Neuronal stem cell (in vitro differentiated cells): ENCODE measurements at regions not wholly inside any gene's neighbourhood (a gene's known extent, or its start where the extent isn't known, plus 50 kb on each side); places are given as distances from the start of the nearest gene placed in this dataset.

Experiments used
- DNase-seq: peaks from one replicate; pipeline ENCODE4 v3.0.0-alpha.2; 2013; ENCODE audit warnings: low spot score
- H2AFZ ChIP-seq: one replicate; pipeline ENCODE4 v1.6.1; 2013; ENCODE audit warnings: mild to moderate bottlenecking, low read length, inconsistent platforms
- H2AK5ac ChIP-seq: 2 replicates; pipeline ENCODE4 v1.6.1; 2013; ENCODE audit warnings: low read depth, mild to moderate bottlenecking, inconsistent platforms, low read length, moderate library complexity, mixed read lengths
- H2BK120ac ChIP-seq: 2 replicates; pipeline ENCODE4 v1.6.1; 2013; ENCODE audit warnings: low read depth, mild to moderate bottlenecking, inconsistent platforms, low read length, moderate library complexity, mixed read lengths
- H2BK12ac ChIP-seq: one replicate; pipeline ENCODE4 v1.6.1; 2013; ENCODE audit warnings: low read length, inconsistent platforms
- H2BK15ac ChIP-seq: 2 replicates; pipeline ENCODE4 v1.6.1; 2013; ENCODE audit warnings: mild to moderate bottlenecking, low read length, inconsistent platforms, mixed read lengths
- H2BK5ac ChIP-seq: one replicate; pipeline ENCODE4 v1.6.1; 2013; ENCODE audit warnings: inconsistent platforms, mild to moderate bottlenecking, low read length, moderate library complexity
- H3K14ac ChIP-seq: one replicate; pipeline ENCODE4 v1.6.1; 2013; ENCODE audit warnings: low read length, inconsistent platforms
- H3K18ac ChIP-seq: 2 replicates; pipeline ENCODE4 v1.6.1; 2013; ENCODE audit warnings: low read length, inconsistent platforms
- H3K23ac ChIP-seq: 2 replicates; pipeline ENCODE4 v1.6.1; 2013; ENCODE audit warnings: low read depth, mild to moderate bottlenecking, mixed read lengths, low read length, inconsistent platforms; ENCODE audit not compliant: poor library complexity
- H3K27ac ChIP-seq: replicated peaks from 3 replicates; pipeline ENCODE4 v1.5.1; 2013; ENCODE audit warnings: low read length, inconsistent platforms
- H3K27me3 ChIP-seq, 3 experiments: 2 replicates each; pipeline ENCODE4 v1.6.1; 2013; ENCODE audit warnings: low read length in 3 of 3, mild to moderate bottlenecking in 2 of 3, inconsistent platforms in 1 of 3, low read depth in 1 of 3, mixed read lengths in 1 of 3, moderate library complexity in 1 of 3; ENCODE audit not compliant: control insufficient read depth in 3 of 3, insufficient read depth in 3 of 3
- H3K36me3 ChIP-seq, 2 donors: replicated peaks in 1 of 2; 2 replicates each; pipeline ENCODE4 v1.6.1; 2013; ENCODE audit warnings: low read length in 2 of 2; ENCODE audit not compliant: control insufficient read depth in 2 of 2, insufficient read depth in 2 of 2
- H3K4ac ChIP-seq: 2 replicates; pipeline ENCODE4 v1.6.1; 2013; ENCODE audit warnings: inconsistent platforms, mild to moderate bottlenecking, low read length, moderate library complexity
- H3K4me1 ChIP-seq, 2 donors: 1 replicate in 1 of 2; 2 replicates in 1 of 2; pipeline ENCODE4 v1.6.1; 2013; ENCODE audit warnings: low read length in 2 of 2, low read depth in 1 of 2; ENCODE audit not compliant: control insufficient read depth in 2 of 2, insufficient read depth in 1 of 2
- H3K4me2 ChIP-seq: one replicate; pipeline ENCODE4 v1.6.1; 2013; ENCODE audit warnings: mild to moderate bottlenecking, low read length, inconsistent platforms; ENCODE audit not compliant: insufficient read depth, poor library complexity, severe bottlenecking
- H3K4me3 ChIP-seq, 2 donors: 2 replicates each; pipeline ENCODE4 v1.5.1; 2013; ENCODE audit warnings: low read length in 2 of 2, mild to moderate bottlenecking in 2 of 2, inconsistent platforms in 1 of 2, moderate library complexity in 1 of 2
- H3K79me1 ChIP-seq: one replicate; pipeline ENCODE4 v1.6.1; 2013; ENCODE audit warnings: low read depth, mild to moderate bottlenecking, inconsistent platforms, low read length, moderate library complexity
- H3K9ac ChIP-seq: one replicate; pipeline ENCODE4 v1.6.1; 2013; ENCODE audit warnings: mild to moderate bottlenecking, low read depth, low read length, inconsistent platforms; ENCODE audit not compliant: poor library complexity
- H3K9me3 ChIP-seq, 2 donors: replicated peaks in 1 of 2; 2 replicates each; pipeline versions ENCODE3 to v1.6.1; 2013; ENCODE audit warnings: low read length in 2 of 2, mild to moderate bottlenecking in 2 of 2, inconsistent platforms in 1 of 2, low read depth in 1 of 2, mixed read lengths in 1 of 2, moderate library complexity in 1 of 2; ENCODE audit not compliant: control insufficient read depth in 2 of 2, insufficient read depth in 1 of 2
- H4K8ac ChIP-seq: one replicate; pipeline ENCODE4 v1.6.1; 2013; ENCODE audit warnings: low read depth, mild to moderate bottlenecking, inconsistent platforms, low read length, moderate library complexity
- H4K91ac ChIP-seq: one replicate; pipeline ENCODE4 v1.6.1; 2013; ENCODE audit warnings: low read length, low read depth, mild to moderate bottlenecking, inconsistent platforms; ENCODE audit not compliant: poor library complexity
- WGBS, 2 donors: extraction: QIAGEN DNeasy Blood & Tissue Kit; methylation state at CpG; one replicate each; pipeline ENCODE4 v1.1.7; 2013; ENCODE audit warnings: missing lambda C conversion rate in 2 of 2, mixed read lengths in 1 of 2; ENCODE audit not compliant: insufficient read length in 2 of 2, insufficient replicate concordance in 1 of 2; ENCODE audit errors: extremely low coverage in 2 of 2; 5-methylcytosine and 5-hydroxymethylcytosine counted together

GRCh38 chr4:162458051-162458450 lies 294.3 kb upstream of the FSTL5 start:
- DNase-seq = no peak
- Histone ChIP-seq H3K36me3 (no peaks in the 10 kb centered on the region), H4K91ac (no peak overlapping the region), H3K18ac (no peak overlapping the region), H2BK12ac (no peak overlapping the region), H3K4me1 (peaks cover 0 to 3% of the 10 kb centered on the region in 2 donors), H2AK5ac (no peak overlapping the region), H4K8ac (no peak overlapping the region), H3K9ac (no peak overlapping the region), H3K4me3 (no peak overlapping the region), H3K4ac (no peak overlapping the region), H3K4me2 (no peak overlapping the region), H2BK15ac (no peak overlapping the region), H3K27me3 (no peaks in the 10 kb centered on the region), H3K27ac (no peak overlapping the region), H3K9me3 (no peaks in the 10 kb centered on the region), H2BK5ac (no peak overlapping the region), H3K79me1 (no peaks in the 10 kb centered on the region), H3K14ac (no peak overlapping the region), H2BK120ac (no peak overlapping the region), H3K23ac (no peak overlapping the region), H2AFZ (no peak overlapping the region)
- no CpG with 5 or more reads among the region's 6 CpGs for WGBS, 2 donors

- Histone ChIP-seq H3K23ac (no peak overlapping the region), H3K79me1 (no peaks in the 10 kb centered on the region), H3K14ac (no peak overlapping the region), H3K4me3 (no peak overlapping the region), H3K9ac (no peak overlapping the region), H2BK12ac (no peak overlapping the region), H4K8ac (no peak overlapping the region), H3K4ac (no peak overlapping the region), H4K91ac (no peak overlapping the region), H3K18ac (no peak overlapping the region), H3K27me3 (no peaks in the 10 kb centered on the region), H2BK5ac (no peak overlapping the region), H3K27ac (no peak overlapping the region), H3K9me3 (no peaks in the 10 kb centered on the region), H3K36me3 (no peaks in the 10 kb centered on the region), H2AK5ac (no peak overlapping the region), H2BK120ac (no peak overlapping the region), H2AFZ (no peak overlapping the region), H3K4me2 (no peak overlapping the region), H2BK15ac (no peak overlapping the region), H3K4me1 (peaks cover 0 to 3% of the 10 kb centered on the region in 2 donors)
- no CpG with 5 or more reads among the region's 5 CpGs for WGBS, 2 donors
- DNase-seq = no peak
These were observed 293.5 kb upstream of the FSTL5 start for GRCh38 chr4:162457071-162457865.

GRCh38 chr4:162456106-162456505 lies 292.3 kb upstream of the FSTL5 start:
- no peak overlapping the region for H3K27ac ChIP-seq

GRCh38 chr4:162450531-162451035 lies 286.8 kb upstream of the FSTL5 start:
- H3K23ac ChIP-seq = no peak overlapping the region

More at GRCh38 chr4:162456106-162456505, 292.3 kb upstream of the FSTL5 start:
- WGBS, 2 donors = no CpG with 5 or more reads among the region's 3 CpGs
- H2BK5ac ChIP-seq = no peak overlapping the region
- no peak overlapping the region for H2BK120ac ChIP-seq
- no peak overlapping the region for H3K9ac ChIP-seq
- no peaks in the 10 kb centered on the region for H3K36me3 ChIP-seq
- H2BK12ac ChIP-seq = no peak overlapping the region
- H2AFZ ChIP-seq = no peak overlapping the region
- H3K4ac ChIP-seq = no peak overlapping the region
- H2BK15ac ChIP-seq = no peak overlapping the region
- no peak overlapping the region for H3K23ac ChIP-seq
- H3K27me3 ChIP-seq = no peaks in the 10 kb centered on the region
- H2AK5ac ChIP-seq = no peak overlapping the region
- no peak for DNase-seq
- H3K4me3 ChIP-seq = no peak overlapping the region
- H3K79me1 ChIP-seq = no peaks in the 10 kb centered on the region
- no peaks in the 10 kb centered on the region for H3K4me1 ChIP-seq
- no peak overlapping the region for H3K4me2 ChIP-seq
- H3K14ac ChIP-seq = no peak overlapping the region
- H4K8ac ChIP-seq = no peak overlapping the region
- H3K18ac ChIP-seq = no peak overlapping the region
- H3K9me3 ChIP-seq = no peaks in the 10 kb centered on the region
- no peak overlapping the region for H4K91ac ChIP-seq

More at GRCh38 chr4:162450531-162451035, 286.8 kb upstream of the FSTL5 start:
- Histone ChIP-seq H3K4me1 (no peaks in the 10 kb centered on the region), H4K8ac (no peak overlapping the region), H3K36me3 (no peaks in the 10 kb centered on the region), H3K4ac (no peak overlapping the region), H2AK5ac (no peak overlapping the region), H3K14ac (no peak overlapping the region), H4K91ac (no peak overlapping the region), H2BK120ac (no peak overlapping the region), H3K27ac (no peak overlapping the region), H3K4me3 (no peak overlapping the region), H2BK15ac (no peak overlapping the region), H3K79me1 (no peaks in the 10 kb centered on the region), H3K9ac (no peak overlapping the region), H2BK5ac (no peak overlapping the region), H2AFZ (no peak overlapping the region), H3K18ac (no peak overlapping the region), H3K9me3 (no peaks in the 10 kb centered on the region), H3K4me2 (no peak overlapping the region), H3K27me3 (no peaks in the 10 kb centered on the region), H2BK12ac (no peak overlapping the region)
- DNase-seq = no peak
